ENCODE measurements at regions not wholly inside any gene's neighbourhood (a gene's known extent, or its start where the extent isn't known, plus 50 kb on each side); places are given as distances from the start of the nearest gene placed in this dataset.

GRCh38 chr13:84658491-84659358, 776.5 kb upstream of the SLITRK1 start:
- DNase-seq (ENCODE audit: low read depth, low spot score) = no peak
- TF ChIP-seq FOXP2 (optimal IDR thresholded peaks at IDR 0.05; ENCODE audit: control extremely low read depth, extremely low read length, insufficient read depth) (no peak), POLR2AphosphoS5 (IDR thresholded peaks at IDR 0.05; ENCODE audit: borderline replicate concordance, low read depth, low read length) (no peak), EZH2 (IDR thresholded peaks at IDR 0.05) (no peak)
- Histone ChIP-seq H3K36me3 (ENCODE audit: insufficient read depth, low read length) (no peaks in the 10 kb centered on the region), H3K9ac (ENCODE audit: insufficient read length) (no peak overlapping the region), H3K27ac (peak overlapping the region; percentile 63), H3K9me3 (ENCODE audit: low read depth, low read length) (no peaks in the 10 kb centered on the region), H3K4me3 (no peak overlapping the region)

GRCh38 chr13:84655677-84656076, 773.4 kb upstream of the SLITRK1 start:
- Histone ChIP-seq H3K9me3 (ENCODE audit: low read depth, low read length) (peaks cover 5% of the 10 kb centered on the region; the same call in 1 of the 2 replicates), H3K9ac (ENCODE audit: insufficient read length) (no peak overlapping the region), H3K4me3 (no peak overlapping the region), H3K27ac (no peak overlapping the region), H3K36me3 (ENCODE audit: insufficient read depth, low read length) (no peaks in the 10 kb centered on the region)
- TF ChIP-seq EZH2 (IDR thresholded peaks at IDR 0.05) (no peak), FOXP2 (optimal IDR thresholded peaks at IDR 0.05; ENCODE audit: control extremely low read depth, extremely low read length, insufficient read depth) (no peak), POLR2AphosphoS5 (IDR thresholded peaks at IDR 0.05; ENCODE audit: borderline replicate concordance, low read depth, low read length) (no peak)
- no peak for DNase-seq (ENCODE audit: low read depth, low spot score)

- Histone ChIP-seq H3K9me3 (ENCODE audit: low read depth, low read length) (peaks cover 5% of the 10 kb centered on the region; the same call in 1 of the 2 replicates), H3K9ac (ENCODE audit: insufficient read length) (no peak overlapping the region), H3K36me3 (ENCODE audit: insufficient read depth, low read length) (no peaks in the 10 kb centered on the region), H3K27ac (no peak overlapping the region), H3K4me3 (no peak overlapping the region)
- TF ChIP-seq POLR2AphosphoS5 (IDR thresholded peaks at IDR 0.05; ENCODE audit: borderline replicate concordance, low read depth, low read length) = no peak
- no peak for TF ChIP-seq FOXP2 (optimal IDR thresholded peaks at IDR 0.05; ENCODE audit: control extremely low read depth, extremely low read length, insufficient read depth)
- no peak for TF ChIP-seq EZH2 (IDR thresholded peaks at IDR 0.05)
- no peak for DNase-seq (ENCODE audit: low read depth, low spot score)
These were observed 772.5 kb upstream of the SLITRK1 start for GRCh38 chr13:84654654-84655275.

- TF ChIP-seq FOXP2 (optimal IDR thresholded peaks at IDR 0.05; ENCODE audit: control extremely low read depth, extremely low read length, insufficient read depth) (no peak), EZH2 (IDR thresholded peaks at IDR 0.05) (no peak), POLR2AphosphoS5 (IDR thresholded peaks at IDR 0.05; ENCODE audit: borderline replicate concordance, low read depth, low read length) (no peak)
- DNase-seq (ENCODE audit: low read depth, low spot score) = no peak
- H3K9me3 ChIP-seq (ENCODE audit: low read depth, low read length) = peaks cover 5% of the 10 kb centered on the region; the same call in 1 of the 2 replicates
- H3K9ac ChIP-seq (ENCODE audit: insufficient read length) = no peak overlapping the region
- H3K36me3 ChIP-seq (ENCODE audit: insufficient read depth, low read length) = no peaks in the 10 kb centered on the region
- H3K4me3 ChIP-seq = no peak overlapping the region
- H3K27ac ChIP-seq = no peak overlapping the region
These were observed 771.8 kb upstream of the SLITRK1 start for GRCh38 chr13:84653915-84654534.

- DNase-seq (ENCODE audit: low read depth, low spot score) = no peak
- H3K27ac ChIP-seq = no peak overlapping the region
These were observed 769.4 kb upstream of the SLITRK1 start for GRCh38 chr13:84651705-84652104.

GRCh38 chr13:84651288-84651687, 769.0 kb upstream of the SLITRK1 start:
- no peak for DNase-seq (ENCODE audit: low read depth, low spot score)
- no peaks in the 10 kb centered on the region for H3K36me3 ChIP-seq (ENCODE audit: insufficient read depth, low read length)
- H3K9ac ChIP-seq (ENCODE audit: insufficient read length) = no peak overlapping the region
- no peak for TF ChIP-seq POLR2AphosphoS5 (IDR thresholded peaks at IDR 0.05; ENCODE audit: borderline replicate concordance, low read depth, low read length)
- TF ChIP-seq EZH2 (IDR thresholded peaks at IDR 0.05) = no peak
- TF ChIP-seq FOXP2 (optimal IDR thresholded peaks at IDR 0.05; ENCODE audit: control extremely low read depth, extremely low read length, insufficient read depth) = no peak
- no peak overlapping the region for H3K27ac ChIP-seq
- H3K9me3 ChIP-seq (ENCODE audit: low read depth, low read length) = peaks cover 5% of the 10 kb centered on the region; the same call in 1 of the 2 replicates
- H3K4me3 ChIP-seq = no peak overlapping the region

More at GRCh38 chr13:84651705-84652104, 769.4 kb upstream of the SLITRK1 start:
- TF ChIP-seq POLR2AphosphoS5 (IDR thresholded peaks at IDR 0.05; ENCODE audit: borderline replicate concordance, low read depth, low read length) = no peak
- Histone ChIP-seq H3K9me3 (ENCODE audit: low read depth, low read length) (peaks cover 5% of the 10 kb centered on the region; the same call in 1 of the 2 replicates), H3K36me3 (ENCODE audit: insufficient read depth, low read length) (no peaks in the 10 kb centered on the region), H3K4me3 (no peak overlapping the region), H3K9ac (ENCODE audit: insufficient read length) (no peak overlapping the region)

GRCh38 chr13:84649853-84650252, 767.6 kb upstream of the SLITRK1 start:
- no peaks in the 10 kb centered on the region for H3K36me3 ChIP-seq (ENCODE audit: insufficient read depth, low read length)
- H3K4me3 ChIP-seq = no peak overlapping the region
- peaks cover 5% of the 10 kb centered on the region; the same call in 1 of the 2 replicates for H3K9me3 ChIP-seq (ENCODE audit: low read depth, low read length)
- DNase-seq (ENCODE audit: low read depth, low spot score) = no peak
- H3K27ac ChIP-seq = no peak overlapping the region
- H3K9ac ChIP-seq (ENCODE audit: insufficient read length) = no peak overlapping the region
- TF ChIP-seq EZH2 (IDR thresholded peaks at IDR 0.05) (no peak), FOXP2 (optimal IDR thresholded peaks at IDR 0.05; ENCODE audit: control extremely low read depth, extremely low read length, insufficient read depth) (no peak), POLR2AphosphoS5 (IDR thresholded peaks at IDR 0.05; ENCODE audit: borderline replicate concordance, low read depth, low read length) (no peak)

- no peak for DNase-seq (ENCODE audit: low read depth, low spot score)
- H3K4me3 ChIP-seq = no peak overlapping the region
- TF ChIP-seq FOXP2 (optimal IDR thresholded peaks at IDR 0.05; ENCODE audit: control extremely low read depth, extremely low read length, insufficient read depth) (no peak), POLR2AphosphoS5 (IDR thresholded peaks at IDR 0.05; ENCODE audit: borderline replicate concordance, low read depth, low read length) (no peak), EZH2 (IDR thresholded peaks at IDR 0.05) (no peak)
- H3K36me3 ChIP-seq (ENCODE audit: insufficient read depth, low read length) = no peaks in the 10 kb centered on the region
- no peak overlapping the region for H3K9ac ChIP-seq (ENCODE audit: insufficient read length)
- no peak overlapping the region for H3K27ac ChIP-seq
- H3K9me3 ChIP-seq (ENCODE audit: low read depth, low read length) = peaks cover 5% of the 10 kb centered on the region; the same call in 1 of the 2 replicates
These were observed 765.9 kb upstream of the SLITRK1 start for GRCh38 chr13:84648069-84648640.
